ENCODE measurements at regions not wholly inside any gene's neighbourhood (a gene's known extent, or its start where the extent isn't known, plus 50 kb on each side); places are given as distances from the start of the nearest gene placed in this dataset.

- no peaks in the 10 kb centered on the region for H3K9me3 Mint-ChIP-seq
- no peak overlapping the region for H3K27ac ChIP-seq (ENCODE audit: low read length)
- intact Hi-C loops (cut with micrococcal nuclease): no loop called here
- H3K4me1 ChIP-seq (ENCODE audit: control insufficient read depth, insufficient read depth, low read length): peaks cover 16% of the 10 kb centered on the region
- H3K27me3 ChIP-seq (ENCODE audit: control insufficient read depth, insufficient read depth, low read length): no peaks in the 10 kb centered on the region
- H3K27ac Mint-ChIP-seq: peak overlapping the region; percentile 30 to 54
- no peaks in the 10 kb centered on the region for H3K27me3 Mint-ChIP-seq (ENCODE audit: low read depth in 2 of 2)
- no peak for ATAC-seq
- no peak for DNase-seq
- no peaks in the 10 kb centered on the region for H3K36me3 Mint-ChIP-seq
- TF ChIP-seq CTCF (IDR thresholded peaks at IDR 0.05): no peak
- peaks cover 5 to 16% of the 10 kb centered on the region in 2 donors for H3K4me1 Mint-ChIP-seq
- H3K9me3 ChIP-seq (ENCODE audit: control insufficient read depth, insufficient read depth, low read length): no peaks in the 10 kb centered on the region
- 100% methylated on average over 1 of the region's 1 CpG for WGBS (ENCODE audit: insufficient coverage)
- no peaks in the 10 kb centered on the region for H3K36me3 ChIP-seq (ENCODE audit: control insufficient read depth, insufficient read depth, low read length)
- peak overlapping the region; percentile 55 for H3K4me3 Mint-ChIP-seq
- no peak overlapping the region for H3K4me3 ChIP-seq (ENCODE audit: low read length)
Measured at GRCh38 chr7:159210581-159211235, 66.0 kb upstream of the VIPR2 start.

- WGBS (ENCODE audit: insufficient coverage): 26% methylated on average over 3 of the region's 3 CpGs
- no peak for TF ChIP-seq CTCF (IDR thresholded peaks at IDR 0.05)
Measured at GRCh38 chr7:159209429-159209828, 64.8 kb upstream of the VIPR2 start.

GRCh38 chr7:159207951-159208350 is 63.3 kb upstream of the VIPR2 start:
- ATAC-seq (no peak), DNase-seq (no peak)
- H3K4me1 Mint-ChIP-seq: peaks cover 5 to 18% of the 10 kb centered on the region in 2 donors
- peaks cover 19% of the 10 kb centered on the region for H3K4me1 ChIP-seq (ENCODE audit: control insufficient read depth, insufficient read depth, low read length)
- no peak overlapping the region for H3K27ac ChIP-seq (ENCODE audit: low read length)
- H3K27me3 Mint-ChIP-seq (ENCODE audit: low read depth in 2 of 2): no peaks in the 10 kb centered on the region
- no peak overlapping the region for H3K4me3 Mint-ChIP-seq
- no peak overlapping the region for H3K4me3 ChIP-seq (ENCODE audit: low read length)
- no peaks in the 10 kb centered on the region for H3K27me3 ChIP-seq (ENCODE audit: control insufficient read depth, insufficient read depth, low read length)
- intact Hi-C loops (cut with micrococcal nuclease): no loop called here
- 72% methylated on average over 2 of the region's 2 CpGs for WGBS (ENCODE audit: insufficient coverage)
- H3K27ac Mint-ChIP-seq: no peak overlapping the region
- H3K36me3 ChIP-seq (ENCODE audit: control insufficient read depth, insufficient read depth, low read length): no peaks in the 10 kb centered on the region
- no peaks in the 10 kb centered on the region for H3K9me3 ChIP-seq (ENCODE audit: control insufficient read depth, insufficient read depth, low read length)
- no peaks in the 10 kb centered on the region for H3K9me3 Mint-ChIP-seq
- no peaks in the 10 kb centered on the region for H3K36me3 Mint-ChIP-seq
- TF ChIP-seq CTCF (IDR thresholded peaks at IDR 0.05): no peak

More at GRCh38 chr7:159209429-159209828, 64.8 kb upstream of the VIPR2 start:
- Histone ChIP-seq H3K36me3 (ENCODE audit: control insufficient read depth, insufficient read depth, low read length) (no peaks in the 10 kb centered on the region), H3K4me1 (ENCODE audit: control insufficient read depth, insufficient read depth, low read length) (peaks cover 19% of the 10 kb centered on the region), H3K4me3 (ENCODE audit: low read length) (no peak overlapping the region), H3K27me3 (ENCODE audit: control insufficient read depth, insufficient read depth, low read length) (no peaks in the 10 kb centered on the region), H3K9me3 (ENCODE audit: control insufficient read depth, insufficient read depth, low read length) (no peaks in the 10 kb centered on the region), H3K27ac (ENCODE audit: low read length) (no peak overlapping the region)
- no peak overlapping the region for H3K4me3 Mint-ChIP-seq
- H3K36me3 Mint-ChIP-seq: no peaks in the 10 kb centered on the region
- DNase-seq: peak in 1 of 2 donors; percentile 61
- ATAC-seq: peak; percentile 93 to 96 (median 96)
- peaks cover 5 to 18% of the 10 kb centered on the region in 2 donors for H3K4me1 Mint-ChIP-seq
- no peak overlapping the region for H3K27ac Mint-ChIP-seq
- intact Hi-C loops (cut with micrococcal nuclease): loop anchor here (1.0 kb wide), 1 partner anchor 12 kb away; no protein-coding TSS in a partner anchor
- H3K27me3 Mint-ChIP-seq (ENCODE audit: low read depth in 2 of 2): no peaks in the 10 kb centered on the region
- no peaks in the 10 kb centered on the region for H3K9me3 Mint-ChIP-seq

GRCh38 chr7:159207393-159207792 is 62.7 kb upstream of the VIPR2 start:
- no peak overlapping the region for H3K27ac ChIP-seq (ENCODE audit: low read length)
- ATAC-seq: no peak
- intact Hi-C loops (cut with micrococcal nuclease): no loop called here
- no peaks in the 10 kb centered on the region for H3K9me3 ChIP-seq (ENCODE audit: control insufficient read depth, insufficient read depth, low read length)
- H3K27ac Mint-ChIP-seq: no peak overlapping the region
- no peak for TF ChIP-seq CTCF (IDR thresholded peaks at IDR 0.05)
- no peaks in the 10 kb centered on the region for H3K36me3 Mint-ChIP-seq
- no peak overlapping the region for H3K4me3 ChIP-seq (ENCODE audit: low read length)
- H3K9me3 Mint-ChIP-seq: no peaks in the 10 kb centered on the region
- H3K4me1 Mint-ChIP-seq: peaks cover 5 to 18% of the 10 kb centered on the region in 2 donors
- WGBS (ENCODE audit: insufficient coverage): 67% methylated on average over 5 of the region's 5 CpGs
- H3K36me3 ChIP-seq (ENCODE audit: control insufficient read depth, insufficient read depth, low read length): no peaks in the 10 kb centered on the region
- H3K4me1 ChIP-seq (ENCODE audit: control insufficient read depth, insufficient read depth, low read length): peaks cover 19% of the 10 kb centered on the region
- no peaks in the 10 kb centered on the region for H3K27me3 ChIP-seq (ENCODE audit: control insufficient read depth, insufficient read depth, low read length)
- peak in 1 of 2 donors; percentile 30 for DNase-seq
- H3K4me3 Mint-ChIP-seq: no peak overlapping the region
- H3K27me3 Mint-ChIP-seq (ENCODE audit: low read depth in 2 of 2): no peaks in the 10 kb centered on the region
